Mesothelial cell of epicardium (in vitro differentiated cells): ENCODE measurements at regions not wholly inside any gene's neighbourhood (a gene's known extent, or its start where the extent isn't known, plus 50 kb on each side); places are given as distances from the start of the nearest gene placed in this dataset.

Experiments used
- DNase-seq, 2 experiments: peaks; one replicate each; pipeline ENCODE4 v3.0.0; 2021; ENCODE audit warnings: low spot score in 2 of 2; ENCODE audit not compliant: unreplicated experiment in 2 of 2
- H3K27ac Mint-ChIP-seq: 2 replicates; pipeline ENCODE4 v1.8.0; 2021; ENCODE audit warnings: mixed read lengths
- H3K27me3 Mint-ChIP-seq: 2 replicates; pipeline ENCODE4 v1.8.0; 2021; ENCODE audit warnings: low read depth, mixed read lengths
- H3K36me3 Mint-ChIP-seq: 2 replicates; pipeline ENCODE4 v1.8.0; 2021; ENCODE audit warnings: mixed read lengths
- H3K4me1 Mint-ChIP-seq: 2 replicates; pipeline ENCODE4 v1.8.0; 2021; ENCODE audit warnings: mixed read lengths
- H3K4me3 Mint-ChIP-seq: 2 replicates; pipeline ENCODE4 v1.8.0; 2021; ENCODE audit warnings: mild to moderate bottlenecking, moderate library complexity, mixed read lengths
- H3K9me3 Mint-ChIP-seq: 2 replicates; pipeline ENCODE4 v1.8.0; 2021; ENCODE audit warnings: mixed read lengths
- CTCF ChIP-seq: fragments of 200-600 bp; sonication (generic); IDR thresholded peaks from one replicate; pipeline ENCODE4 v1.5.0; 2021; ENCODE audit warnings: antibody characterized with exemption; ENCODE audit not compliant: unreplicated experiment

GRCh38 chr5:32935283-32935682 is 224.2 kb downstream of the NPR3 start:
- no peaks in the 10 kb centered on the region for H3K4me1 Mint-ChIP-seq
- DNase-seq: no peak
- no peaks in the 10 kb centered on the region for H3K36me3 Mint-ChIP-seq
- TF ChIP-seq CTCF: no peak
- H3K27me3 Mint-ChIP-seq: peaks cover 18% of the 10 kb centered on the region
- no peak overlapping the region for H3K4me3 Mint-ChIP-seq
- peaks cover 5% of the 10 kb centered on the region for H3K9me3 Mint-ChIP-seq
- H3K27ac Mint-ChIP-seq: no peak overlapping the region

GRCh38 chr5:32936329-32936728 is 225.2 kb downstream of the NPR3 start:
- no peaks in the 10 kb centered on the region for H3K4me1 Mint-ChIP-seq
- H3K27ac Mint-ChIP-seq: no peak overlapping the region
- peaks cover 5% of the 10 kb centered on the region for H3K9me3 Mint-ChIP-seq

GRCh38 chr5:32942225-32942989 is 231.3 kb downstream of the NPR3 start:
- Mint-ChIP-seq H3K36me3 (no peaks in the 10 kb centered on the region), H3K4me3 (no peak overlapping the region), H3K27me3 (peaks cover 27% of the 10 kb centered on the region), H3K4me1 (no peaks in the 10 kb centered on the region), H3K27ac (no peak overlapping the region), H3K9me3 (peaks cover 7% of the 10 kb centered on the region)
- TF ChIP-seq CTCF: peak; percentile 51
- no peak for DNase-seq

More at GRCh38 chr5:32936329-32936728, 225.2 kb downstream of the NPR3 start:
- Mint-ChIP-seq H3K4me3 (no peak overlapping the region), H3K27me3 (peaks cover 21% of the 10 kb centered on the region), H3K36me3 (no peaks in the 10 kb centered on the region)
- TF ChIP-seq CTCF: no peak
- no peak for DNase-seq

- no peak for TF ChIP-seq CTCF
- Mint-ChIP-seq H3K27ac (no peak overlapping the region), H3K27me3 (peaks cover 9% of the 10 kb centered on the region), H3K36me3 (no peaks in the 10 kb centered on the region), H3K9me3 (peaks cover 4% of the 10 kb centered on the region), H3K4me1 (no peaks in the 10 kb centered on the region), H3K4me3 (no peak overlapping the region)
- DNase-seq: no peak
These were observed 238.3 kb downstream of the NPR3 start for GRCh38 chr5:32949286-32949970.

- Mint-ChIP-seq H3K4me3 (no peak overlapping the region), H3K27ac (no peak overlapping the region), H3K9me3 (peaks cover 4% of the 10 kb centered on the region), H3K36me3 (no peaks in the 10 kb centered on the region), H3K4me1 (no peaks in the 10 kb centered on the region), H3K27me3 (peaks cover 8% of the 10 kb centered on the region)
- TF ChIP-seq CTCF: no peak
- DNase-seq: no peak
These were observed 239.9 kb downstream of the NPR3 start for GRCh38 chr5:32951003-32951402.
